ENCODE measurements at regions not wholly inside any gene's neighbourhood (a gene's known extent, or its start where the extent isn't known, plus 50 kb on each side); places are given as distances from the start of the nearest gene placed in this dataset.
"Not testable (repeated sequence)": the region's sequence is repeated elsewhere in the genome, so short reads cannot be mapped to it uniquely, and the experiment has no call there.

DNA sequence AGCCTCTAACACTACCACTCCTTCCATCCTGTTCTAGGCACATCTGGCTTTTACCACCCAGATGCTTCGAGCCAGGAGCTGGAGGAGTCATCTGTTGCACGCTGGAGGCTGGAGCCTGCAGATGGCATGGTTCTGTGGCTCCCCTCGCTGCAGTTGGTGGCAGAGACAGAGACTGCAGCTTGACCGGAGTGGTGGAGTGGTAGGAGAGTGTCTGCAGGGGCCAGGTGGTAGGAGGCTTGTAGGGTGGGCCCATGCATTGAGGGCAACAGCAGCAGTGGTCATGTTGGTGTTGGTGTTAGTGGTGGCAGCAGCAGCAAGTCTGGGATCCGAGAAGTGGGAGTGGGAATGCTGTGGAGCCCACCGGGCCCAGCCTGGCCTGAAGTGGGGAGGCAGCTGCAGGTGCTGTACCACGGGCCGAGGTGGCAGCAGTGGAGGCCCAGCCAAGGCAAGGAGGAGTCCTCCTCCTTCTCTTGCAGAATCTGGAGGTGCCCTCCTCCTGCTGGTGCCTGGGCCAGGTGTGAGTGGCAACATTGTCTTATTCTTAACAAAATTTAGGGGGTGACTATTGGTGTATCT lies 100.4 kb upstream of the POTEC start:
- H3K36me3 ChIP-seq (ENCODE audit: control insufficient read depth, insufficient read depth, low read length); H3K27me3 ChIP-seq (ENCODE audit: control insufficient read depth, insufficient read depth, low read length); H3K4me1 ChIP-seq (ENCODE audit: control insufficient read depth, insufficient read depth, low read length); H3K27ac ChIP-seq (ENCODE audit: low read depth, low read length); DNase-seq (ENCODE audit: low read depth in 4 of 6, low spot score in 6 of 6); H3K4me3 ChIP-seq (ENCODE audit: low read depth, low read length); H3K9me3 ChIP-seq (ENCODE audit: control insufficient read depth, insufficient read depth, low read length): not testable (repeated sequence)
- WGBS (ENCODE audit: insufficient coverage): 63% methylated on average over 5 of the region's 8 CpGs

- no CpG with 5 or more reads among the region's 2 CpGs for WGBS (ENCODE audit: insufficient coverage)
- DNase-seq (ENCODE audit: low read depth in 4 of 6, low spot score in 6 of 6); H3K4me1 ChIP-seq (ENCODE audit: control insufficient read depth, insufficient read depth, low read length); H3K36me3 ChIP-seq (ENCODE audit: control insufficient read depth, insufficient read depth, low read length); H3K27ac ChIP-seq (ENCODE audit: low read depth, low read length); H3K27me3 ChIP-seq (ENCODE audit: control insufficient read depth, insufficient read depth, low read length); H3K4me3 ChIP-seq (ENCODE audit: low read depth, low read length); H3K9me3 ChIP-seq (ENCODE audit: control insufficient read depth, insufficient read depth, low read length): not testable (repeated sequence)
These were observed 54.9 kb upstream of the ANKRD30B start for GRCh38 chr18:14693051-14693450.

DNA sequence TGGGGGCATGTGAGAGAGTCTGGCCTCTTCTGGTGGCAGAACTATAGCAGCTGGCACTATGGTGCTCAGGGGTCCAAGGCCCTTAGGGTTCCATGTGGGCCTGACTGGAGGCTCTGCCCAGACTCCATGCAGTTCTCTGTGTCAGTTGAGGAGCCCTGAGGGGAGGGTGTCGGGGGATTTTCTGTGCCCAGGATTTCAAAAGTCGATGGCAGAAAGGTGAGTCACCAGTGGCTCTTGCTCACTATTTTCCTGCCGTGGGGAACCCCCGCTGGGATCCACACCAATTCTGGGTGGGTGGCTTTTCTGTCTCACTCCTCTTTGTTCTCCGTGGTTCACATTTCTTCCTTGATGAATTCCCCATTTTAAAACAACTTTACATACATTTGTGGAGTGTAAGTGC lies 54.1 kb upstream of the ANKRD30B start:
- 82% methylated on average over 4 of the region's 5 CpGs for WGBS (ENCODE audit: insufficient coverage)
- not testable (repeated sequence) for H3K9me3 ChIP-seq (ENCODE audit: control insufficient read depth, insufficient read depth, low read length)

DNA sequence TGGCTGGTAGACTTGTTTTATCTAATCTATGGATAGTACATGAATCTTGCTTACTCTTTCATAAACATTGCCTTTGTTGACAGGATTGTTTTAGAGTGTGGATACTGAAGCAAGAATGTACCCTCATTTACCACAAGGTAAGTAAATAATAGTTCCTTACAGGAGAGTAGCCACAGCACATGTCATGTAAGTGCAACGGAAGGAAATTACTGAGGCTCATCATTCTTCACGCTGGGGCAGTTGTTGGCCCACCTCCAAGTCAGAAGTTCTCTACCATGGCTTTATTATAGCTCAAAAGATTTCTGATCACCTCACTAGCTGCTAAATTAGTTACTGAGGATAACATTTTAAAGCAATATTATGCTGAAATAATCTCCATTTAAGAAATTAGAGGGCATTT lies 50.0 kb upstream of the ANKRD30B start:
- not testable (repeated sequence) for DNase-seq (ENCODE audit: low read depth in 4 of 6, low spot score in 6 of 6); H3K4me1 ChIP-seq (ENCODE audit: control insufficient read depth, insufficient read depth, low read length); H3K27me3 ChIP-seq (ENCODE audit: control insufficient read depth, insufficient read depth, low read length); H3K27ac ChIP-seq (ENCODE audit: low read depth, low read length); H3K9me3 ChIP-seq (ENCODE audit: control insufficient read depth, insufficient read depth, low read length); H3K4me3 ChIP-seq (ENCODE audit: low read depth, low read length); H3K36me3 ChIP-seq (ENCODE audit: control insufficient read depth, insufficient read depth, low read length)
- no CpG with 5 or more reads among the region's 2 CpGs for WGBS (ENCODE audit: insufficient coverage)

More for the DNA sequence above, 54.1 kb upstream of the ANKRD30B start:
- not testable (repeated sequence) for DNase-seq (ENCODE audit: low read depth in 4 of 6, low spot score in 6 of 6); H3K27me3 ChIP-seq (ENCODE audit: control insufficient read depth, insufficient read depth, low read length); H3K4me1 ChIP-seq (ENCODE audit: control insufficient read depth, insufficient read depth, low read length); H3K4me3 ChIP-seq (ENCODE audit: low read depth, low read length); H3K36me3 ChIP-seq (ENCODE audit: control insufficient read depth, insufficient read depth, low read length); H3K27ac ChIP-seq (ENCODE audit: low read depth, low read length)
